ENCODE measurements at regions not wholly inside any gene's neighbourhood (a gene's known extent, or its start where the extent isn't known, plus 50 kb on each side); places are given as distances from the start of the nearest gene placed in this dataset.

GRCh38 chr3:27629366-27629765, 92.8 kb downstream of the EOMES start:
- no peak overlapping the region for H3K27ac ChIP-seq (ENCODE audit: low read length)

GRCh38 chr3:27628026-27628750, 93.9 kb downstream of the EOMES start:
- no peak overlapping the region for H3K27ac ChIP-seq (ENCODE audit: low read length)

More at GRCh38 chr3:27629366-27629765, 92.8 kb downstream of the EOMES start:
- intact Hi-C loops (cut with DNase I), result no loop called here
- H3K27me3 ChIP-seq (ENCODE audit: control insufficient read depth, insufficient read depth), result no peaks in the 10 kb centered on the region
- H3K9me3 ChIP-seq (ENCODE audit: control insufficient read depth, low read length), result no peaks in the 10 kb centered on the region
- 49% methylated on average over 2 of the region's 2 CpGs for WGBS
- DNase-seq, result no peak
- no peak for ATAC-seq
- H3K4me3 ChIP-seq (ENCODE audit: low read length), result no peak overlapping the region
- peaks cover 1% of the 10 kb centered on the region for H3K4me1 ChIP-seq (ENCODE audit: control insufficient read depth, insufficient read depth, low read length)

GRCh38 chr3:27626596-27627118, 95.5 kb downstream of the EOMES start:
- ATAC-seq, result no peak
- no peaks in the 10 kb centered on the region for H3K9me3 ChIP-seq (ENCODE audit: control insufficient read depth, low read length)
- WGBS, result 49% methylated on average over 8 of the region's 8 CpGs
- peaks cover 3% of the 10 kb centered on the region for H3K4me1 ChIP-seq (ENCODE audit: control insufficient read depth, insufficient read depth, low read length)
- intact Hi-C loops (cut with DNase I), result no loop called here
- no peaks in the 10 kb centered on the region for H3K27me3 ChIP-seq (ENCODE audit: control insufficient read depth, insufficient read depth)
- H3K27ac ChIP-seq (ENCODE audit: low read length), result no peak overlapping the region
- DNase-seq, result no peak
- no peak overlapping the region for H3K4me3 ChIP-seq (ENCODE audit: low read length)

More at GRCh38 chr3:27628026-27628750, 93.9 kb downstream of the EOMES start:
- no peak for ATAC-seq
- Histone ChIP-seq H3K27me3 (ENCODE audit: control insufficient read depth, insufficient read depth) (no peaks in the 10 kb centered on the region), H3K4me1 (ENCODE audit: control insufficient read depth, insufficient read depth, low read length) (peaks cover 3% of the 10 kb centered on the region), H3K9me3 (ENCODE audit: control insufficient read depth, low read length) (no peaks in the 10 kb centered on the region), H3K4me3 (ENCODE audit: low read length) (no peak overlapping the region)
- no peak for DNase-seq
- intact Hi-C loops (cut with DNase I), result no loop called here
- WGBS, result 89% methylated on average over 5 of the region's 5 CpGs

- intact Hi-C loops (cut with DNase I), result no loop called here
- DNase-seq, result no peak
- no peaks in the 10 kb centered on the region for H3K27me3 ChIP-seq (ENCODE audit: control insufficient read depth, insufficient read depth)
- no peak for ATAC-seq
- H3K27ac ChIP-seq (ENCODE audit: low read length), result no peak overlapping the region
- H3K9me3 ChIP-seq (ENCODE audit: control insufficient read depth, low read length), result no peaks in the 10 kb centered on the region
- WGBS, result 62% methylated on average over 3 of the region's 3 CpGs
- no peak overlapping the region for H3K4me3 ChIP-seq (ENCODE audit: low read length)
- H3K4me1 ChIP-seq (ENCODE audit: control insufficient read depth, insufficient read depth, low read length), result peaks cover 3% of the 10 kb centered on the region
These were observed 96.3 kb downstream of the EOMES start for GRCh38 chr3:27625864-27626263.

GRCh38 chr3:27623085-27623753, 98.9 kb downstream of the EOMES start:
- DNase-seq, result peak in 1 of 3 donors; percentile 42
- 26% methylated on average over 4 of the region's 4 CpGs for WGBS
- ATAC-seq, result peak; percentile 91 to 94
- H3K27ac ChIP-seq (ENCODE audit: low read length), result peak overlapping the region; percentile 66
- H3K4me3 ChIP-seq (ENCODE audit: low read length), result no peak overlapping the region
- H3K4me1 ChIP-seq (ENCODE audit: control insufficient read depth, insufficient read depth, low read length), result peaks cover 3% of the 10 kb centered on the region
- no peaks in the 10 kb centered on the region for H3K9me3 ChIP-seq (ENCODE audit: control insufficient read depth, low read length)
- no peaks in the 10 kb centered on the region for H3K27me3 ChIP-seq (ENCODE audit: control insufficient read depth, insufficient read depth)
- intact Hi-C loops (cut with DNase I), result no loop called here

GRCh38 chr3:27617552-27617951, 104.6 kb downstream of the EOMES start:
- Histone ChIP-seq H3K4me1 (ENCODE audit: control insufficient read depth, insufficient read depth, low read length) (no peaks in the 10 kb centered on the region), H3K27ac (ENCODE audit: low read length) (no peak overlapping the region), H3K9me3 (ENCODE audit: control insufficient read depth, low read length) (peaks cover 9% of the 10 kb centered on the region), H3K4me3 (ENCODE audit: low read length) (no peak overlapping the region), H3K27me3 (ENCODE audit: control insufficient read depth, insufficient read depth) (no peaks in the 10 kb centered on the region)
- intact Hi-C loops (cut with DNase I), result no loop called here
- WGBS, result 82% methylated on average over 5 of the region's 5 CpGs
- ATAC-seq (no peak), DNase-seq (no peak)

- DNase-seq (no peak), ATAC-seq (no peak)
- Histone ChIP-seq H3K4me3 (ENCODE audit: low read length) (no peak overlapping the region), H3K9me3 (ENCODE audit: control insufficient read depth, low read length) (peaks cover 9% of the 10 kb centered on the region), H3K27me3 (ENCODE audit: control insufficient read depth, insufficient read depth) (no peaks in the 10 kb centered on the region), H3K4me1 (ENCODE audit: control insufficient read depth, insufficient read depth, low read length) (no peaks in the 10 kb centered on the region), H3K27ac (ENCODE audit: low read length) (no peak overlapping the region)
- 93% methylated on average over 4 of the region's 4 CpGs for WGBS
- intact Hi-C loops (cut with DNase I), result no loop called here
These were observed 106.1 kb downstream of the EOMES start for GRCh38 chr3:27616031-27616430.

- ATAC-seq (no peak), DNase-seq (no peak)
- intact Hi-C loops (cut with DNase I), result no loop called here
- no peak overlapping the region for H3K4me3 ChIP-seq (ENCODE audit: low read length)
- peaks cover 9% of the 10 kb centered on the region for H3K9me3 ChIP-seq (ENCODE audit: control insufficient read depth, low read length)
- no peaks in the 10 kb centered on the region for H3K4me1 ChIP-seq (ENCODE audit: control insufficient read depth, insufficient read depth, low read length)
- H3K27me3 ChIP-seq (ENCODE audit: control insufficient read depth, insufficient read depth), result no peaks in the 10 kb centered on the region
- no peak overlapping the region for H3K27ac ChIP-seq (ENCODE audit: low read length)
- 100% methylated on average over 1 of the region's 1 CpG for WGBS
These were observed 106.6 kb downstream of the EOMES start for GRCh38 chr3:27615555-27615954.

GRCh38 chr3:27614592-27614991, 107.5 kb downstream of the EOMES start:
- ATAC-seq, result no peak
- Histone ChIP-seq H3K4me1 (ENCODE audit: control insufficient read depth, insufficient read depth, low read length) (no peaks in the 10 kb centered on the region), H3K27me3 (ENCODE audit: control insufficient read depth, insufficient read depth) (no peaks in the 10 kb centered on the region), H3K4me3 (ENCODE audit: low read length) (no peak overlapping the region), H3K27ac (ENCODE audit: low read length) (no peak overlapping the region), H3K9me3 (ENCODE audit: control insufficient read depth, low read length) (peaks cover 9% of the 10 kb centered on the region)
- intact Hi-C loops (cut with DNase I), result no loop called here
- no peak for DNase-seq
- WGBS, result 88% methylated on average over 4 of the region's 4 CpGs

- Histone ChIP-seq H3K4me3 (ENCODE audit: low read length) (no peak overlapping the region), H3K9me3 (ENCODE audit: control insufficient read depth, low read length) (peaks cover 9% of the 10 kb centered on the region), H3K27me3 (ENCODE audit: control insufficient read depth, insufficient read depth) (no peaks in the 10 kb centered on the region), H3K27ac (ENCODE audit: low read length) (no peak overlapping the region), H3K4me1 (ENCODE audit: control insufficient read depth, insufficient read depth, low read length) (no peaks in the 10 kb centered on the region)
- WGBS, result 78% methylated on average over 2 of the region's 2 CpGs
- intact Hi-C loops (cut with DNase I), result no loop called here
- DNase-seq (no peak), ATAC-seq (no peak)
These were observed 108.2 kb downstream of the EOMES start for GRCh38 chr3:27613846-27614500.
